GM23338 (cell line): ENCODE measurements at regions not wholly inside any gene's neighbourhood (a gene's known extent, or its start where the extent isn't known, plus 50 kb on each side); places are given as distances from the start of the nearest gene placed in this dataset.

ENCODE experiments used
- ATAC-seq: fragments of 200-7000 bp; cut with Tn5 transposase; 3 replicates; pipeline ENCODE4 v1.9.1; 2020
- DNase-seq: peaks from one replicate; pipeline ENCODE4 v3.0.0-alpha.2; 2015; ENCODE audit warnings: low spot score
- H2AFZ ChIP-seq: fragments of 200-600 bp; sonication (generic); 2 replicates; pipeline ENCODE4 v1.8.0; 2016; ENCODE audit warnings: antibody characterized with exemption, mild to moderate bottlenecking, moderate library complexity
- H3F3A ChIP-seq: fragments of 200-600 bp; sonication (generic); replicated peaks from 2 replicates; pipeline ENCODE4 v1.8.0; 2017; ENCODE audit warnings: antibody characterized with exemption, mixed run types, low read depth
- H3K27ac ChIP-seq: fragments of 200-600 bp; sonication (generic); 2 replicates; pipeline ENCODE4 v1.6.1; 2016; ENCODE audit warnings: low read depth
- H3K27me3 ChIP-seq: fragments of 200-600 bp; sonication (generic); 2 replicates; pipeline ENCODE4 v1.8.0; 2016; ENCODE audit warnings: mild to moderate bottlenecking, mixed run types, moderate library complexity; ENCODE audit not compliant: insufficient read depth
- H3K36me3 ChIP-seq: fragments of 200-600 bp; sonication (generic); 2 replicates; pipeline ENCODE4 v1.8.0; 2016; ENCODE audit warnings: mild to moderate bottlenecking; ENCODE audit not compliant: insufficient read depth
- H3K4me1 ChIP-seq: fragments of 200-600 bp; sonication (generic); 2 replicates; pipeline ENCODE4 v1.8.0; 2016; ENCODE audit warnings: mild to moderate bottlenecking, moderate library complexity; ENCODE audit not compliant: insufficient read depth
- H3K4me2 ChIP-seq: fragments of 200-600 bp; sonication (generic); 2 replicates; pipeline ENCODE4 v1.7.1; 2017; ENCODE audit warnings: mixed run types
- H3K4me3 ChIP-seq: fragments of 200-600 bp; sonication (generic); 2 replicates; pipeline ENCODE4 v1.6.1; 2016; ENCODE audit warnings: mixed run types
- H3K79me2 ChIP-seq: fragments of 200-600 bp; sonication (generic); replicated peaks from 2 replicates; pipeline ENCODE4 v1.8.0; 2017; ENCODE audit warnings: mild to moderate bottlenecking; ENCODE audit not compliant: insufficient read depth
- H3K9me2 ChIP-seq: fragments of 200-600 bp; sonication (generic); 2 replicates; pipeline ENCODE4 v1.8.0; 2017; ENCODE audit not compliant: insufficient read depth
- H4K20me1 ChIP-seq: fragments of 200-600 bp; sonication (generic); replicated peaks from 2 replicates; pipeline ENCODE4 v1.8.0; 2017; ENCODE audit warnings: mild to moderate bottlenecking; ENCODE audit not compliant: insufficient read depth
- H3K27ac Mint-ChIP-seq: 2 replicates; pipeline ENCODE4 v1.8.0; 2020; ENCODE audit warnings: inconsistent platforms, mild to moderate bottlenecking, moderate library complexity, mixed read lengths
- H3K27me3 Mint-ChIP-seq: 3 replicates; pipeline ENCODE4 v1.8.0; 2022; ENCODE audit warnings: low read depth, mild to moderate bottlenecking, moderate library complexity, mixed read lengths, inconsistent platforms; ENCODE audit not compliant: insufficient read depth, poor library complexity
- H3K36me3 Mint-ChIP-seq: 3 replicates; pipeline ENCODE4 v1.8.0; 2021; ENCODE audit warnings: low read depth, mild to moderate bottlenecking, inconsistent platforms, moderate library complexity, mixed read lengths
- H3K4me1 Mint-ChIP-seq: 3 replicates; pipeline ENCODE4 v1.8.0; 2020; ENCODE audit warnings: mild to moderate bottlenecking, inconsistent platforms, mixed read lengths
- H3K4me3 Mint-ChIP-seq: 3 replicates; pipeline ENCODE4 v1.8.0; 2021; ENCODE audit warnings: moderate library complexity, mild to moderate bottlenecking, inconsistent platforms, mixed read lengths
- H3K9me3 Mint-ChIP-seq: 3 replicates; pipeline ENCODE4 v1.8.0; 2020; ENCODE audit warnings: moderate library complexity, mild to moderate bottlenecking, inconsistent platforms, mixed read lengths
- CREB1 ChIP-seq: fragments of 250-450 bp; sonication (Bioruptor Pico); IDR thresholded peaks from 2 replicates; pipeline ENCODE4 v1.5.0; 2020; ENCODE audit warnings: low read depth, mild to moderate bottlenecking, moderate library complexity
- CTCF ChIP-seq, 2 experiments: fragments of 200-600 bp in 1 of 2; sonication (generic) in 1 of 2; conservative IDR thresholded peaks; 2 replicates each; pipeline versions ENCODE4 v1.5.1 to v1.6.1; 2016 to 2017; ENCODE audit warnings: antibody characterized with exemption in 2 of 2, low read depth in 2 of 2, mild to moderate bottlenecking in 2 of 2, moderate library complexity in 1 of 2
- ETS1 ChIP-seq: IDR thresholded peaks from 2 replicates; pipeline ENCODE4 v1.6.1; 2016; ENCODE audit warnings: antibody characterized with exemption
- EZH2 ChIP-seq: fragments of 200-600 bp; sonication (generic); IDR thresholded peaks from one replicate; pipeline ENCODE4 v1.8.0; 2017; ENCODE audit warnings: antibody characterized with exemption, mild to moderate bottlenecking, low read depth; ENCODE audit not compliant: unreplicated experiment
- EZH2phosphoT487 ChIP-seq: fragments of 200-600 bp; sonication (generic); IDR thresholded peaks from one replicate; pipeline ENCODE4 v1.8.1; 2018; ENCODE audit warnings: antibody characterized with exemption; ENCODE audit not compliant: unreplicated experiment
- JUNB ChIP-seq: IDR thresholded peaks from one replicate; pipeline ENCODE4 v1.6.1; 2016; ENCODE audit warnings: antibody characterized with exemption; ENCODE audit not compliant: unreplicated experiment
- NANOG ChIP-seq: IDR thresholded peaks from 2 replicates; pipeline ENCODE4 v1.6.1; 2016; ENCODE audit warnings: antibody characterized with exemption, borderline replicate concordance
- POLR2AphosphoS5 ChIP-seq: IDR thresholded peaks from 2 replicates; pipeline ENCODE4 v1.6.1; 2016; ENCODE audit warnings: antibody characterized with exemption, low read depth
- REST ChIP-seq: IDR thresholded peaks from one replicate; pipeline ENCODE4 v1.6.1; 2018; ENCODE audit warnings: antibody characterized with exemption; ENCODE audit not compliant: unreplicated experiment
- STAT1 ChIP-seq: IDR thresholded peaks from one replicate; pipeline ENCODE4 v1.6.1; 2016; ENCODE audit warnings: antibody characterized with exemption; ENCODE audit not compliant: unreplicated experiment
- ZNF114 ChIP-seq: fragments of 250-450 bp; sonication (Bioruptor Pico); IDR thresholded peaks from 2 replicates; pipeline ENCODE4 v1.5.0; 2020; ENCODE audit warnings: mild to moderate bottlenecking, moderate library complexity
- ZNF331 ChIP-seq: fragments of 250-450 bp; sonication (Bioruptor Pico); IDR thresholded peaks from 2 replicates; pipeline ENCODE4 v1.5.0; 2020; ENCODE audit warnings: low read depth, mild to moderate bottlenecking, moderate library complexity
- ZNF462 ChIP-seq: fragments of 250-450 bp; sonication (Bioruptor Pico); IDR thresholded peaks from 2 replicates; pipeline ENCODE4 v1.5.0; 2020; ENCODE audit warnings: mild to moderate bottlenecking, moderate library complexity

GRCh38 chr4:165627128-165627527 lies 245.9 kb upstream of the TLL1 start:
- Histone ChIP-seq H3K79me2 (no peaks in the 10 kb centered on the region), H2AFZ (no peak overlapping the region), H4K20me1 (no peaks in the 10 kb centered on the region), H3K27me3 (no peaks in the 10 kb centered on the region), H3F3A (no peaks in the 10 kb centered on the region), H3K4me3 (no peak overlapping the region), H3K9me2 (no peaks in the 10 kb centered on the region), H3K36me3 (no peaks in the 10 kb centered on the region), H3K27ac (no peak overlapping the region), H3K4me1 (0 out of 2 replicates have a peak, but pooled peaks cover 10% of the 10 kb centered on the region), H3K4me2 (no peak overlapping the region)
- Mint-ChIP-seq H3K27ac (no peak overlapping the region), H3K36me3 (no peaks in the 10 kb centered on the region), H3K4me3 (no peak overlapping the region), H3K4me1 (peaks cover 9% of the 10 kb centered on the region; the same call in 2 of the 3 replicates), H3K27me3 (peaks cover 1% of the 10 kb centered on the region), H3K9me3 (no peaks in the 10 kb centered on the region)
- no peak for TF ChIP-seq CTCF (conservative IDR thresholded peaks at IDR 0.05; ENCODE audit: low read depth in 2 of 2)
- TF ChIP-seq CREB1 (CRISPR knock-in tag) = no peak
- no peak for TF ChIP-seq NANOG
- no peak for TF ChIP-seq ETS1
- no peak for TF ChIP-seq POLR2AphosphoS5
- no peak for TF ChIP-seq JUNB
- TF ChIP-seq REST = no peak
- TF ChIP-seq EZH2 = no peak
- no peak for TF ChIP-seq ZNF462
- TF ChIP-seq STAT1 = no peak
- no peak for TF ChIP-seq ZNF114 (CRISPR knock-in tag)
- TF ChIP-seq ZNF331 (CRISPR knock-in tag) = no peak
- TF ChIP-seq EZH2phosphoT487 = no peak
- DNase-seq (no peak), ATAC-seq (no peak)
